ENCODE measurements at regions not wholly inside any gene's neighbourhood (a gene's known extent, or its start where the extent isn't known, plus 50 kb on each side); places are given as distances from the start of the nearest gene placed in this dataset.

DNA sequence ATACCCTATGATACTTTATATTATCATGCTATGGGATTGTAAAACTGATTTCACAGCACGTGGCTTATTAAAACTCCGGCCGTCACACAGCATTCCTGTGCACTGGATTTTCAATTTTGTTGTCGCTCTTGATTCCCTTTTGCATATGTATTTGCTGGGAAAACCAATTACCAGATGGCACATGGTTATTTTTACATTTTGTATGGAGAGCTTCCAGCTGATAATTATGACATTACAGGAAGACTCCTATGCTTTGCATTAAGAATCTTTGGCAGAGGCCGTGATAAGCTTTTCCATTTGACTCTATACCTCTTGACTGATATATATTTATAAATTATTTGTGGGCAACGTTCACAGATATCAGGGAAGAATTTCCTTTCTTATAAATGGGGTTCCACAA lies 381.2 kb upstream of the RORB start:
- TF ChIP-seq, protein P1, sequence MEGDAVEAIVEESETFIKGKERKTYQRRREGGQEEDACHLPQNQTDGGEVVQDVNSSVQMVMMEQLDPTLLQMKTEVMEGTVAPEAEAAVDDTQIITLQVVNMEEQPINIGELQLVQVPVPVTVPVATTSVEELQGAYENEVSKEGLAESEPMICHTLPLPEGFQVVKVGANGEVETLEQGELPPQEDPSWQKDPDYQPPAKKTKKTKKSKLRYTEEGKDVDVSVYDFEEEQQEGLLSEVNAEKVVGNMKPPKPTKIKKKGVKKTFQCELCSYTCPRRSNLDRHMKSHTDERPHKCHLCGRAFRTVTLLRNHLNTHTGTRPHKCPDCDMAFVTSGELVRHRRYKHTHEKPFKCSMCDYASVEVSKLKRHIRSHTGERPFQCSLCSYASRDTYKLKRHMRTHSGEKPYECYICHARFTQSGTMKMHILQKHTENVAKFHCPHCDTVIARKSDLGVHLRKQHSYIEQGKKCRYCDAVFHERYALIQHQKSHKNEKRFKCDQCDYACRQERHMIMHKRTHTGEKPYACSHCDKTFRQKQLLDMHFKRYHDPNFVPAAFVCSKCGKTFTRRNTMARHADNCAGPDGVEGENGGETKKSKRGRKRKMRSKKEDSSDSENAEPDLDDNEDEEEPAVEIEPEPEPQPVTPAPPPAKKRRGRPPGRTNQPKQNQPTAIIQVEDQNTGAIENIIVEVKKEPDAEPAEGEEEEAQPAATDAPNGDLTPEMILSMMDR (IDR thresholded peaks at IDR 0.05; ENCODE audit: borderline replicate concordance, control extremely low read depth, extremely low read depth, insufficient read depth, missing control alignments) = no peak
- in situ Hi-C loops (cut with MboI; ENCODE audit: low sequenced_read_pairs, unreplicated experiment) = no loop called here
- DNase-seq (ENCODE audit: low spot score) = no peak

DNA sequence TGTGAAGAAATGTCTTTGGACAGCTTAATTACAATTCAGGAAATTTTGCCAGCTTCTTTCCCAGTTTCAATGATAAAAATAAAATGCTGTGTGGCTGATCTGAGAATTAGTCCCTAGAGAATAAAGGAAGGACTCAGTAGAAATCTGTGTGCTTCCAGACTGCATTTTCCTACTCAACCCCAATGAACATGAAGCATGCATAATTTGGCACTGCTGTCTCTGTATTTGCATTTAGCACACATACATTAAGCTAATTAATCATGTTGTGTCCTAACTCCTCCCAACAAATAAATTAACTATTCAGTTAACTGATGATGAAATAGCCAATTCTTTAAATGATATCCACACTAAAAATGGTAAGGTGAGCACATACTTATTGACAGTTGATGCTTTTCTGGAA lies 380.0 kb upstream of the RORB start:
- in situ Hi-C loops (cut with MboI; ENCODE audit: low sequenced_read_pairs, unreplicated experiment) = no loop called here
- no peak for DNase-seq (ENCODE audit: low spot score)
- TF ChIP-seq, protein P1 (IDR thresholded peaks at IDR 0.05; ENCODE audit: borderline replicate concordance, control extremely low read depth, extremely low read depth, insufficient read depth, missing control alignments) = no peak

DNA sequence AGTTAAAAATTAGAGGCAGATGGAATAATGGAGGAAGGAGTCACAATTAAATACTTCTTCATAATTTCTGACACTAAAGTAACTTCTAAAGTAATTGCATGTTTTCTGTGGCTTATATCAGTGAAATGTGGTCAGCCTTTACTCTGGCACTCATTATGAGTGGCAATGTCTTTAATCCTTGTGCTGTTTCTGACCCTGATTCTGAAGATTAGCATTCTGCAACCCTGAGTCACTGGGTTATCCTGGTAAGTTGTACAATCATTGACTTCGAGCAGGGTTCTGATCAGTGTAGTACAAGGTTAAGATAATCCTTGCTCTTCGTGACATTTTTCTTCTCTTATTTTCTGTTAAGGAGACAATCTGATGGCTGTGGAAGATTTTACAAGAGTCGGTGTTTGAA lies 379.4 kb upstream of the RORB start:
- in situ Hi-C loops (cut with MboI; ENCODE audit: low sequenced_read_pairs, unreplicated experiment) = no loop called here
- TF ChIP-seq, protein P1 (IDR thresholded peaks at IDR 0.05; ENCODE audit: borderline replicate concordance, control extremely low read depth, extremely low read depth, insufficient read depth, missing control alignments) = no peak
- DNase-seq (ENCODE audit: low spot score) = no peak

DNA sequence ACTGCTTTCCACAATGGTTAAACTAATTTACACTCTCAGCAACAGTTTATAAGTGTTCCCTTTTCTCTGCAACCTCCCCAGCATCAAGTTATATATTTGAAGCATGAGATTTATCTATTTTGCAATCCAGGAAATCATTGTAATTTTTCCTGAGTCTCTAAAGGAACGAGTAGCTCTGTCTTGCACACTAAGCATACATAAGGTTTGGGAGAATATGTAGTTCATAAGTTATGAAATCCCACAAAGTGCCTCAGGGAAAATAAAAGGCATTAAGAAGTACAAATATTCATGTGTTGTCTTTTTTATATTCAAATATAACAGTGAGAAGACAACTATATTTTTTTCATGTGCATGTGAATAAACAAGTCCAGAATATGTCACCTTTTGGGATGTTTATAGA lies 377.1 kb upstream of the RORB start:
- in situ Hi-C loops (cut with MboI; ENCODE audit: low sequenced_read_pairs, unreplicated experiment) = no loop called here
- DNase-seq (ENCODE audit: low spot score) = no peak
- TF ChIP-seq, protein P1 (IDR thresholded peaks at IDR 0.05; ENCODE audit: borderline replicate concordance, control extremely low read depth, extremely low read depth, insufficient read depth, missing control alignments) = no peak

DNA sequence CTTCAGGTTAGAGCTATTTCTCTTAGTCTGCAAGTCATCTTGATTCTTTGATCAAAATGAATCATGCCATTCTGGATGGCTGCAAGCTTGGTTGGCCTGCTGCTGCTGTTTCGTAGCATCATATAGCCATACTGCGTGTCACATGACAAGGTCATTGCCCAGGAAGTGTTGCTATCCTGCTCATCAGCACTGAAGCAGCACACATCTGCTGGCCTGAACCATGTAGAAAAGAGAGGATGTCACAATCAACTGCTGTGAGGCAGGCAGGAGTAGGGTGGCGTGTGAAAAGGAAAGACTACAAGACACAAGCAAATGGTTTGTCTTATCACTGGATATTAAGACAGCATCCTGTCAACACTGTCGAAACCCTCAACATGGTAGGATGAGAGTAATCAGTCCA lies 376.7 kb upstream of the RORB start:
- TF ChIP-seq, protein P1 (IDR thresholded peaks at IDR 0.05; ENCODE audit: borderline replicate concordance, control extremely low read depth, extremely low read depth, insufficient read depth, missing control alignments) = no peak
- no peak for DNase-seq (ENCODE audit: low spot score)
- in situ Hi-C loops (cut with MboI; ENCODE audit: low sequenced_read_pairs, unreplicated experiment) = no loop called here

DNA sequence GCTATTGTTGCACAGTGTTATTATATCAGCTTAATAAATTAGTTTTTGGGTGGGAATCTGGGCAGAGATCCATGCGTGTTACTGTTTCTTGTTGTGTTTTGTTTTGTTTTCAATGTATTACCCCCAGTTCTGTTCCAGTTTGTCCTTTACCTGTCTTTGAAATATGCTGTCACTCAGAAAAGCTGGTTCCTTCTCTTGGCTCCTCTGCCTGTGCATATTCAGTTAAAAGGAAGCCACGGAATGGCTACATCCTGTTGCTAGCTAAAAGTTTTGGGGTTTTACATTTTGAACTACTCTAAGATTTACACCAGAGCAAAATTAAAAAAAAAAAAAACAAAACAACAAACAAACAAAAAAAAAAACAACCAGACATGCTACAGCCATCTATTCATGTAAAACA lies 374.9 kb upstream of the RORB start:
- TF ChIP-seq, protein P1 (IDR thresholded peaks at IDR 0.05; ENCODE audit: borderline replicate concordance, control extremely low read depth, extremely low read depth, insufficient read depth, missing control alignments) = no peak
- DNase-seq (ENCODE audit: low spot score) = no peak

DNA sequence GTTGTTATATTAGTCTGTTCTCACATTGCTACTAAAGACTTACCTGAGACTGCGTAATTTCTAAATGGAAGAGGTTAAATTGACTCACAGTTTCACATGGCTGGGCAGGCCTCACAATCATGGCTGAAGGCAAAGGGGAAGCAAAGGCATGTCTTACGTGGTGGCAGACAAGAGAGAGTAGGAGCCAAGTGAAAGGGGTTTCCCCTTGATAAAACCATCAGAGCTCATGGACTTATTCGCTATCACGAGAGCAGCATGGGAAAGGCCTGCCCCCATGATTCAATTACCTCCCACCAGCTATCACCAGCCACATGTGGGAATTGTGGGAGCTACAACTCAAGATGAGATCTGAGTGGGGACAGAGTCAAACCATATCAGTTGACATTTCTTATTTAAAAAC lies 374.5 kb upstream of the RORB start:
- in situ Hi-C loops (cut with MboI; ENCODE audit: low sequenced_read_pairs, unreplicated experiment) = no loop called here
- TF ChIP-seq, protein P1 (IDR thresholded peaks at IDR 0.05; ENCODE audit: borderline replicate concordance, control extremely low read depth, extremely low read depth, insufficient read depth, missing control alignments) = no peak
- DNase-seq (ENCODE audit: low spot score) = no peak

More for the DNA sequence above, 374.9 kb upstream of the RORB start:
- in situ Hi-C loops (cut with MboI; ENCODE audit: low sequenced_read_pairs, unreplicated experiment) = no loop called here
